ENCODE measurements at regions not wholly inside any gene's neighbourhood (a gene's known extent, or its start where the extent isn't known, plus 50 kb on each side); places are given as distances from the start of the nearest gene placed in this dataset.

- Histone ChIP-seq H3K36me3 (no peaks in the 10 kb centered on the region), H3K27me3 (replicated peaks in 1 of 7) (no peaks in the 10 kb centered on the region), H3K9me3 (no peaks in the 10 kb centered on the region), H3K4me1 (peaks cover 0 to 17% (median 0%) of the 10 kb centered on the region in 6 donors), H3K27ac (no peak overlapping the region), H3K4me3 (no peak overlapping the region)
- intact Hi-C loops (cut with DNase I; ENCODE audit: low total_unique reads): loop anchor here (10.0 kb wide), 1 partner anchor 225 kb away; the partner anchor contains the start of gene RAP2A
- TF ChIP-seq POLR2A (IDR thresholded peaks at IDR 0.05): no peak
- TF ChIP-seq, protein P1, sequence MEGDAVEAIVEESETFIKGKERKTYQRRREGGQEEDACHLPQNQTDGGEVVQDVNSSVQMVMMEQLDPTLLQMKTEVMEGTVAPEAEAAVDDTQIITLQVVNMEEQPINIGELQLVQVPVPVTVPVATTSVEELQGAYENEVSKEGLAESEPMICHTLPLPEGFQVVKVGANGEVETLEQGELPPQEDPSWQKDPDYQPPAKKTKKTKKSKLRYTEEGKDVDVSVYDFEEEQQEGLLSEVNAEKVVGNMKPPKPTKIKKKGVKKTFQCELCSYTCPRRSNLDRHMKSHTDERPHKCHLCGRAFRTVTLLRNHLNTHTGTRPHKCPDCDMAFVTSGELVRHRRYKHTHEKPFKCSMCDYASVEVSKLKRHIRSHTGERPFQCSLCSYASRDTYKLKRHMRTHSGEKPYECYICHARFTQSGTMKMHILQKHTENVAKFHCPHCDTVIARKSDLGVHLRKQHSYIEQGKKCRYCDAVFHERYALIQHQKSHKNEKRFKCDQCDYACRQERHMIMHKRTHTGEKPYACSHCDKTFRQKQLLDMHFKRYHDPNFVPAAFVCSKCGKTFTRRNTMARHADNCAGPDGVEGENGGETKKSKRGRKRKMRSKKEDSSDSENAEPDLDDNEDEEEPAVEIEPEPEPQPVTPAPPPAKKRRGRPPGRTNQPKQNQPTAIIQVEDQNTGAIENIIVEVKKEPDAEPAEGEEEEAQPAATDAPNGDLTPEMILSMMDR (IDR thresholded peaks at IDR 0.05 in 8 of 11, conservative IDR thresholded peaks at IDR 0.05 in 3 of 11): peak in 3 of 11 experiments; percentile 17 to 25 (median 18)
- TF ChIP-seq POLR2AphosphoS5 (IDR thresholded peaks at IDR 0.05): no peak
- WGBS, 5 donors: 59 to 70% (median 61%) methylated on average over 4 of the region's 4 CpGs
- DNase-seq: no peak
These were observed 225.6 kb downstream of the RAP2A start for GRCh38 chr13:97659602-97660001.

DNA sequence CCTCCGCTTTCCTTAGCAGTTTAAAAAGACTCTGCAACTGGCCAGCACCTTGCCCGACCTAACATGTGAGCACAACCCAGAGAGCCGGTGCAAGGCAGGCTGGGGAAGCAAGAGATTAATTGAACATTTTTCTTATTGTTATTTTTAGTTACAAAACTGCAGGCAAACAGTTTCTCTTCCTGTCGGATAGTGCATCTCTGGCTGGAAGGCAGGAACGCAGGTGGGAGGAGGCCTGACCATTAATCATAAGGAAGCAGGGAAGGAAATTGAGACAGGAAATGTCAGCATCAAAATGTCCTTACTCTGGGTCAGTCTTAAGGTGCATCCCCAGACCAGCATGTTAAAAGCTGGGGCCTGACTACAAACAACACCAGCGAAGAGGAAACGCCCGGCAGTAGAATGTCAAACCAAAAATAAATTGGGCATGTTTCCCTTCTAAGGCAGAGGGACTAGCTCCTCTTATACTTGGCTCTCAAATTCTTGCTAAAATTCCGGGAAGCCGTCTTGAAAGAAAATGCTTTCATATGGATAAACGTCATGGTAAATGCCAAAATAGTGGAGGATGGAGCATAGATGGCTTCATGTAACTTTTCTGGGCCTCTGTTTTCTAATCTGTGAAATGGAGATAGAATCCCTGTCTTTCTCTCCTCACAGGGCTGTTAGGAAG is 226.8 kb downstream of the RAP2A start:
- no peak for DNase-seq
- Histone ChIP-seq H3K36me3 (no peaks in the 10 kb centered on the region), H3K27ac (no peak overlapping the region), H3K4me3 (no peak overlapping the region), H3K27me3 (replicated peaks in 1 of 7) (no peaks in the 10 kb centered on the region), H3K4me1 (peaks cover 0 to 17% (median 0%) of the 10 kb centered on the region in 6 donors), H3K9me3 (no peaks in the 10 kb centered on the region)
- 35 to 50% (median 39%) methylated on average over 11 of the region's 11 CpGs for WGBS, 5 donors
- intact Hi-C loops (cut with DNase I; ENCODE audit: low total_unique reads): no loop called here
- TF ChIP-seq POLR2AphosphoS5 (IDR thresholded peaks at IDR 0.05) (no peak), POLR2A (IDR thresholded peaks at IDR 0.05) (no peak)
- TF ChIP-seq, protein P1 (IDR thresholded peaks at IDR 0.05 in 8 of 11, conservative IDR thresholded peaks at IDR 0.05 in 3 of 11): no peak

GRCh38 chr13:97686594-97686993 is 252.6 kb downstream of the RAP2A start:
- Histone ChIP-seq H3K4me3 (no peak overlapping the region), H3K9me3 (peaks cover 0 to 10% (median 0%) of the 10 kb centered on the region in 8 donors), H3K27ac (no peak overlapping the region), H3K27me3 (replicated peaks in 1 of 7) (no peaks in the 10 kb centered on the region), H3K36me3 (no peaks in the 10 kb centered on the region), H3K4me1 (no peaks in the 10 kb centered on the region)
- DNase-seq: no peak
- TF ChIP-seq, protein P1 (IDR thresholded peaks at IDR 0.05 in 8 of 11, conservative IDR thresholded peaks at IDR 0.05 in 3 of 11): no peak
- TF ChIP-seq POLR2AphosphoS5 (IDR thresholded peaks at IDR 0.05) (no peak), POLR2A (IDR thresholded peaks at IDR 0.05) (no peak)
- WGBS, 5 donors: 75 to 93% (median 85%) methylated on average over 6 of the region's 6 CpGs
- intact Hi-C loops (cut with DNase I; ENCODE audit: low total_unique reads): no loop called here

GRCh38 chr13:97692628-97693027 is 258.7 kb downstream of the RAP2A start:
- DNase-seq: no peak
- Histone ChIP-seq H3K9me3 (peaks cover 0 to 25% (median 0%) of the 10 kb centered on the region in 8 donors), H3K4me1 (no peaks in the 10 kb centered on the region), H3K4me3 (no peak overlapping the region), H3K27ac (no peak overlapping the region), H3K27me3 (replicated peaks in 1 of 7) (no peaks in the 10 kb centered on the region), H3K36me3 (no peaks in the 10 kb centered on the region)
- intact Hi-C loops (cut with DNase I; ENCODE audit: low total_unique reads): no loop called here
- no peak for TF ChIP-seq POLR2AphosphoS5 (IDR thresholded peaks at IDR 0.05)
- TF ChIP-seq, protein P1 (IDR thresholded peaks at IDR 0.05 in 8 of 11, conservative IDR thresholded peaks at IDR 0.05 in 3 of 11): no peak
- no peak for TF ChIP-seq POLR2A (IDR thresholded peaks at IDR 0.05)
- 77 to 92% (median 81%) methylated on average over 2 of the region's 2 CpGs for WGBS, 5 donors
